K562 (cell line): ENCODE measurements at regions not wholly inside any gene's neighbourhood (a gene's known extent, or its start where the extent isn't known, plus 50 kb on each side); places are given as distances from the start of the nearest gene placed in this dataset.

ENCODE experiments used
- ATAC-seq: fragments of 200-7000 bp; cut with Tn5 transposase; 3 replicates; pipeline ENCODE4 v1.9.1; 2020; ENCODE audit warnings: moderate library complexity
- BruUV-seq: library from RNA; stranded (reverse); fragments of 400-500 nt; replicated peaks from 2 replicates; lab custom pipeline; 2021; lab: Mats Ljungman, UMichigan
- CTCF ChIA-PET: fragments of 300-600 bp; formaldehyde crosslinking; extraction: SDS; loops from one replicate; lab custom pipeline; 2021; ENCODE audit warnings: low intra/inter-chr PET ratio; lab: Yijun Ruan, JAX
- POLR2A ChIA-PET: fragments of 300-600, 350-650 bp; sonication (Branson Sonifier 250); formaldehyde crosslinking; extraction: SDS; loops from one replicate; lab custom pipeline; 2021; ENCODE audit warnings: antibody characterized with exemption, inconsistent platforms; lab: Yijun Ruan, JAX
- DNase-seq, 4 experiments: peaks; one replicate each; pipeline versions ENCODE4 v3.0.0 to v3.0.0-alpha.2; 2011 to 2018; ENCODE audit warnings: low spot score in 3 of 4, mixed read lengths in 3 of 4; ENCODE audit errors: extremely low read depth in 1 of 4
- FAIRE-seq: peaks from 2 replicates; lab custom pipeline; 2011; peaks lifted over from hg19 to GRCh38; lab: Jason Lieb, UNC
- H2AFZ ChIP-seq: 2 replicates; pipeline ENCODE4 v1.6.0; 2011; ENCODE audit warnings: low read depth, low read length, control low read depth, inconsistent platforms
- H3K27ac ChIP-seq: fragments of 200-600 bp; 3 replicates; pipeline ENCODE4 v1.8.0; 2011; ENCODE audit warnings: low read depth, mild to moderate bottlenecking, control low read depth, inconsistent platforms, low read length, moderate library complexity, mixed read lengths; ENCODE audit errors: extremely low read depth
- H3K27me3 ChIP-seq, 2 experiments: fragments of 300-600 bp in 1 of 2; 2 replicates in 1 of 2; 3 replicates in 1 of 2; pipeline versions ENCODE4 v1.6.0 to v1.8.0; 2011; ENCODE audit warnings: inconsistent platforms in 2 of 2, low read length in 2 of 2, mild to moderate bottlenecking in 1 of 2, mixed read lengths in 1 of 2, moderate library complexity in 1 of 2; ENCODE audit not compliant: control insufficient read depth in 2 of 2, insufficient read depth in 2 of 2
- H3K36me3 ChIP-seq: fragments of 300-600 bp; 3 replicates; pipeline ENCODE4 v1.8.0; 2011; ENCODE audit warnings: mild to moderate bottlenecking, low read length, inconsistent platforms; ENCODE audit not compliant: control insufficient read depth, insufficient read depth
- H3K4me1 ChIP-seq, 2 experiments: fragments of 200-600 bp in 1 of 2; replicated peaks in 1 of 2; 2 replicates in 1 of 2; 3 replicates in 1 of 2; pipeline versions ENCODE4 v1.5.1 to v1.8.0; 2011; ENCODE audit warnings: inconsistent platforms in 2 of 2, low read length in 2 of 2, mild to moderate bottlenecking in 1 of 2, mixed read lengths in 1 of 2, moderate library complexity in 1 of 2; ENCODE audit not compliant: control insufficient read depth in 2 of 2, insufficient read depth in 2 of 2
- H3K4me2 ChIP-seq: 2 replicates; pipeline ENCODE4 v1.6.1; 2011; ENCODE audit warnings: low read length, control low read depth, inconsistent platforms, mixed read lengths; ENCODE audit not compliant: insufficient read depth
- H3K4me3 ChIP-seq: fragments of 200-600 bp; sonication (generic), shearing (Covaris generic); 2 replicates; pipeline ENCODE4 v1.5.1; 2016; ENCODE audit warnings: control low read depth, inconsistent platforms
- H3K79me2 ChIP-seq: fragments of 200-600 bp; 3 replicates; pipeline ENCODE4 v1.8.0; 2011; ENCODE audit warnings: low read length, inconsistent platforms; ENCODE audit not compliant: control insufficient read depth, insufficient read depth
- H3K9ac ChIP-seq, 2 experiments: 2 replicates each; pipeline versions ENCODE4 v1.6.0 to v1.6.1; 2011; ENCODE audit warnings: low read depth in 2 of 2, low read length in 2 of 2, control low read depth in 1 of 2, inconsistent platforms in 1 of 2, mild to moderate bottlenecking in 1 of 2, mixed read lengths in 1 of 2; ENCODE audit not compliant: insufficient read depth in 1 of 2
- H3K9me1 ChIP-seq: one replicate; pipeline ENCODE4 v1.6.0; 2011; ENCODE audit warnings: inconsistent platforms, mild to moderate bottlenecking, low read length, moderate library complexity; ENCODE audit not compliant: control insufficient read depth, insufficient read depth
- H3K9me3 ChIP-seq: replicated peaks from 2 replicates; pipeline ENCODE4 v1.5.1; 2011; ENCODE audit warnings: low read depth, low read length, inconsistent platforms; ENCODE audit not compliant: control insufficient read depth, insufficient read depth
- H4K20me1 ChIP-seq: replicated peaks from 2 replicates; pipeline ENCODE4 v1.6.1; 2011; ENCODE audit warnings: low read length, inconsistent platforms, mixed read lengths; ENCODE audit not compliant: control insufficient read depth, insufficient read depth
- RFX1 ChIP-seq: fragments of 450-650 bp; IDR thresholded peaks from 2 replicates; pipeline ENCODE4 v1.6.1; 2016; ENCODE audit warnings: mild to moderate bottlenecking, moderate library complexity
- SREBF1 ChIP-seq: fragments of 150-350 bp; IDR thresholded peaks from 2 replicates; pipeline ENCODE4 v1.6.1; 2014; ENCODE audit warnings: antibody characterized with exemption, low read depth, low read length, borderline replicate concordance
- ZNF140 ChIP-seq: fragments of 250-450 bp; sonication (Bioruptor Pico); IDR thresholded peaks from 2 replicates; pipeline ENCODE4 v1.8.0; 2021; ENCODE audit warnings: moderate library complexity, mild to moderate bottlenecking, inconsistent platforms
- WGBS: fragments of 100-300 bp; shearing (Covaris generic); methylation state at CpG from one replicate; pipeline ENCODE4 v1.1.6; 2016; ENCODE audit warnings: low coverage, mixed read lengths; ENCODE audit not compliant: insufficient coverage; ENCODE audit errors: missing lambda C conversion rate; 5-methylcytosine and 5-hydroxymethylcytosine counted together
- in situ Hi-C: fragments of 300-500 bp; cut with MboI; formaldehyde crosslinking; loops from 4 replicates; pipeline ENCODE4 v1.15.0; 2018; ENCODE audit warnings: inconsistent platforms, mixed read lengths
- intact Hi-C: fragments of 100-400 bp; cut with micrococcal nuclease; formaldehyde crosslinking; loops from 2 replicates; pipeline ENCODE4 v1.14.2; 2022
- TF ChIP-seq, protein P1 (sequence below), 2 experiments: fragments of 450-650 bp; IDR thresholded peaks; 2 replicates each; pipeline ENCODE4 v1.6.1; 2016; ENCODE audit warnings: mild to moderate bottlenecking in 2 of 2, borderline replicate concordance in 1 of 2, low read depth in 1 of 2, moderate library complexity in 1 of 2

DNA sequence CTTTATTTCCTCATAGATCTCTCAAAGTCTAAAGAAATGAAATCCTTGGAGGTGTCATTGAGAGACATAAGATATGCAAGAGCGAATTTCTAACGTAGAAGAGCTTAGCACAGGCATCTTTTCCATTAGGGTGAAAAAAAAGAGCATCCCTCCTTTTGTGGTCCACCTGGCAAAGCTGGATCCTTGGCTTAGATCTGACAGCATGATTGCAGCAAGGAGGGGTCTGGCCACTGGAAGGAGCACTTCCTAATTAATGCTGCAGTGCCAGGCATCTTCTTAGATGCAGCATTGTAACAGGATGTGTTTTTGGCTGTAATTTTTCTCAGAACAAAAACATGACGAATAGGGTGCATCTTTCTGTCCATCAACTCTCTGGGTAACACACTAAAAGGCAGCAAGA, 60.1 kb upstream of the TFAP2D start:
- Histone ChIP-seq H3K4me3 (no peak overlapping the region), H3K4me1 (no peaks in the 10 kb centered on the region), H2AFZ (no peak overlapping the region), H3K9ac (no peak overlapping the region), H3K27me3 (no peaks in the 10 kb centered on the region), H3K36me3 (no peaks in the 10 kb centered on the region), H3K4me2 (no peak overlapping the region), H4K20me1 (no peaks in the 10 kb centered on the region)
- no peak for DNase-seq
- ATAC-seq, result no peak
- ChIA-PET CTCF (no interaction called here), POLR2A (no interaction called here)
- in situ Hi-C loops (no loop called here), intact Hi-C loops (no loop called here)
- 0% methylated on average over 3 of the region's 3 CpGs for WGBS
- TF ChIP-seq, protein P1, sequence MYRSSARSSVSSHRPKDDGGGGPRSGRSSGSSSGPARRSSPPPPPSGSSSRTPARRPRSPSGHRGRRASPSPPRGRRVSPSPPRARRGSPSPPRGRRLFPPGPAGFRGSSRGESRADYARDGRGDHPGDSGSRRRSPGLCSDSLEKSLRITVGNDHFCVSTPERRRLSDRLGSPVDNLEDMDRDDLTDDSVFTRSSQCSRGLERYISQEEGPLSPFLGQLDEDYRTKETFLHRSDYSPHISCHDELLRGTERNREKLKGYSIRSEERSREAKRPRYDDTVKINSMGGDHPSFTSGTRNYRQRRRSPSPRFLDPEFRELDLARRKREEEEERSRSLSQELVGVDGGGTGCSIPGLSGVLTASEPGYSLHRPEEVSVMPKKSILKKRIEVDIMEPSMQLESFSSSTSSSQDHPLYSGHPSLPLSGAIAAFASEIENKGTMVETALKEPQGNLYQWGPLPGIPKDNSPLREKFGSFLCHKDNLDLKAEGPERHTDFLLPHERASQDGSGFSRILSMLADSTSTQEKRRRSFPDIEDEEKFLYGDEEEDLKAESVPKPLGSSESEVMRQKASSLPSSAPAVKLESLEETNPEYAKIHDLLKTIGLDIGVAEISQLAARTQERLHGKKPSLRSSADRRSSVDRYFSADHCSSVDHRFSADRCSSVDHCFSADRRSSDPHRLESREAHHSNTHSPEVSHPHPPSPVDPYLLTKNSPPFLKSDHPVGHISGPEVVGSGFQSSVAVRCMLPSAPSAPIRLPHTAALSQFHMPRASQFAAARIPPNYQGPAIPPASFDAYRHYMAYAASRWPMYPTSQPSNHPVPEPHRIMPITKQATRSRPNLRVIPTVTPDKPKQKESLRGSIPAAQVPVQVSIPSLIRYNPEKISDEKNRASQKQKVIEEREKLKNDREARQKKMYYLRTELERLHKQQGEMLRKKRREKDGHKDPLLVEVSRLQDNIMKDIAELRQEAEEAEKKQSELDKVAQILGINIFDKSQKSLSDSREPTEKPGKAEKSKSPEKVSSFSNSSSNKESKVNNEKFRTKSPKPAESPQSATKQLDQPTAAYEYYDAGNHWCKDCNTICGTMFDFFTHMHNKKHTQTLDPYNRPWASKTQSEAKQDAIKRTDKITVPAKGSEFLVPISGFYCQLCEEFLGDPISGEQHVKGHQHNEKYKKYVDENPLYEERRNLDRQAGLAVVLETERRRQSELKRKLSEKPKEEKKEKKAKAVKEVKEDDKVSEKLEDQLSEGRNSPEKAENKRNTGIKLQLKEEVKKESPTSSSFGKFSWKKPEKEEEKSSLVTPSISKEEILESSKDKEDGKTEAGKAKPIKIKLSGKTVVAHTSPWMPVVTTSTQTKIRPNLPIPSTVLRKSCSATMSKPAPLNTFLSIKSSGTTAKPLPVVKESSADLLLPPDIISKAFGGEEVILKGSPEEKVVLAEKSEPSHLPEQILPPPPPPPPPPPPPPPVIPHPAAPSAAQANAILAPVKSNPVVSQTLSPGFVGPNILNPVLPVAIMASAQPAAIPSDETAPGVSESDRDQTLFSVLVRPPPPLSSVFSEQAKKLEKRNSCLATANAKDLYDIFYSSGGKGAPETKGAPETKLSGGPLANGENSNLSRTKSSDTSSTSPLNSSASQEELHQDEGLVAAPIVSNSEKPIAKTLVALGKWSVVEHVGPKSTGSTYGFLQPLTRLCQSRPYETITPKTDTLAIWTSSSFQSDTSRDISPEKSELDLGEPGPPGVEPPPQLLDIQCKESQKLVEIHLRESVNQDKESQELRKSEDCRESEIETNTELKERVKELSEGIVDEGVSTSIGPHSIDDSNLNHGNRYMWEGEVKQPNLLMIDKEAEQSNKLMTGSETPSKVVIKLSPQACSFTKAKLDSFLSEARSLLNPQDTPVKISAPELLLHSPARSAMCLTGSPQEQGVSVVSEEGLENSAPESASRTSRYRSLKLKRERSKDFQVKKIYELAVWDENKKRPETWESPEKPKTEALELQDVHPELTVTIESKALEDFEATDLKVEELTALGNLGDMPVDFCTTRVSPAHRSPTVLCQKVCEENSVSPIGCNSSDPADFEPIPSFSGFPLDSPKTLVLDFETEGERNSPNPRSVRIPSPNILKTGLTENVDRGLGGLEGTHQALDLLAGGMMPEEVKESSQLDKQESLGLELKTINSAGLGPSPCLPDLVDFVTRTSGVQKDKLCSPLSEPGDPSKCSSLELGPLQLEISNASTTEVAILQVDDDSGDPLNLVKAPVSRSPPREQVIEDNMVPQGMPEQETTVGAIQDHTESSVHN (IDR thresholded peaks at IDR 0.05; ENCODE audit: borderline replicate concordance in 1 of 2, low read depth in 1 of 2), result no peak
- TF ChIP-seq RFX1 (no peak), SREBF1 (no peak), ZNF140 (CRISPR knock-in tag) (no peak)
- TF ChIP-seq, all 486 proteins: peak for 0
- no peak overlapping the region for H3K27ac ChIP-seq
- no peaks in the 10 kb centered on the region; the same call in 1 of the 2 replicates for H3K9me3 ChIP-seq
- BruUV-seq, result no TSS peak
- no peaks in the 10 kb centered on the region for H3K79me2 ChIP-seq
- H3K9me1 ChIP-seq, result no peaks in the 10 kb centered on the region
- no peak for FAIRE-seq
